OCI-LY1 (cell line): ENCODE measurements at regions not wholly inside any gene's neighbourhood (a gene's known extent, or its start where the extent isn't known, plus 50 kb on each side); places are given as distances from the start of the nearest gene placed in this dataset.

Source experiments
- H2AFZ ChIP-seq: fragments of 200-600 bp; sonication (generic), shearing (Covaris generic); 2 replicates; pipeline ENCODE4 v1.6.0; 2014; ENCODE audit warnings: antibody characterized with exemption, mild to moderate bottlenecking, low read length
- H3F3A ChIP-seq: fragments of 200-600 bp; sonication (generic), shearing (Covaris generic); 2 replicates; pipeline ENCODE4 v1.6.0; 2014; ENCODE audit warnings: mild to moderate bottlenecking, antibody characterized with exemption, low read length, moderate library complexity; ENCODE audit not compliant: insufficient read depth
- H3K27ac ChIP-seq: fragments of 200-600 bp; sonication (generic); 2 replicates; pipeline ENCODE4 v1.5.1; 2014; ENCODE audit warnings: low read length, mixed run types, mild to moderate bottlenecking, low read depth; ENCODE audit not compliant: poor library complexity, severe bottlenecking
- H3K27me3 ChIP-seq: fragments of 200-600 bp; sonication (generic); 2 replicates; pipeline ENCODE4 v1.6.0; 2014; ENCODE audit warnings: antibody characterized with exemption, mild to moderate bottlenecking, low read length, moderate library complexity; ENCODE audit not compliant: insufficient read depth
- H3K36me3 ChIP-seq: fragments of 200-600 bp; sonication (generic); 2 replicates; pipeline ENCODE4 v1.6.1; 2014; ENCODE audit warnings: mild to moderate bottlenecking, antibody characterized with exemption, low read length, moderate library complexity, mixed read lengths; ENCODE audit not compliant: insufficient read depth
- H3K4me1 ChIP-seq: fragments of 200-600 bp; sonication (generic); 2 replicates; pipeline ENCODE4 v1.5.1; 2014; ENCODE audit warnings: mild to moderate bottlenecking, low read length, moderate library complexity; ENCODE audit not compliant: insufficient read depth, severe bottlenecking
- H3K4me2 ChIP-seq: fragments of 200-600 bp; sonication (generic), shearing (Covaris generic); 2 replicates; pipeline ENCODE4 v1.6.1; 2014; ENCODE audit warnings: low read length
- H3K4me3 ChIP-seq: fragments of 200-600 bp; sonication (generic); 2 replicates; pipeline ENCODE4 v1.5.1; 2014; ENCODE audit warnings: low read length, low read depth, mild to moderate bottlenecking, mixed read lengths; ENCODE audit not compliant: poor library complexity, severe bottlenecking
- H3K79me2 ChIP-seq: fragments of 200-600 bp; shearing (Covaris generic); 2 replicates; pipeline ENCODE4 v1.6.1; 2016; ENCODE audit warnings: mixed run types, low read length, mixed read lengths; ENCODE audit not compliant: insufficient read depth
- H3K9ac ChIP-seq: fragments of 200-600 bp; sonication (generic), shearing (Covaris generic); 2 replicates; pipeline ENCODE4 v1.6.1; 2014; ENCODE audit warnings: mild to moderate bottlenecking, low read length, mixed read lengths
- H3K9me2 ChIP-seq: fragments of 200-600 bp; sonication (generic), shearing (Covaris generic); 2 replicates; pipeline ENCODE4 v1.6.1; 2014; ENCODE audit warnings: low read depth, mild to moderate bottlenecking, low read length, mixed read lengths
- H3K9me3 ChIP-seq: fragments of 200-600 bp; shearing (Covaris generic); 2 replicates; pipeline ENCODE4 v1.6.1; 2014; ENCODE audit warnings: low read length, mixed read lengths
- H4K20me1 ChIP-seq: fragments of 200-600 bp; sonication (generic), shearing (Covaris generic); 2 replicates; pipeline ENCODE4 v1.6.0; 2016; ENCODE audit warnings: mild to moderate bottlenecking, low read length; ENCODE audit not compliant: insufficient read depth
- EZH2 ChIP-seq: fragments of 200-600 bp; sonication (generic), shearing (Covaris generic); IDR thresholded peaks from 2 replicates; pipeline ENCODE4 v1.8.0; 2017; ENCODE audit warnings: borderline replicate concordance, mixed run types, mild to moderate bottlenecking, antibody characterized with exemption, low read length, moderate library complexity, mixed read lengths
- TF ChIP-seq, protein P1 (sequence below): fragments of 200-600 bp; sonication (generic), shearing (Covaris generic); IDR thresholded peaks from 2 replicates; pipeline ENCODE4 v1.5.1; 2017; ENCODE audit warnings: mild to moderate bottlenecking, antibody characterized with exemption, low read length, moderate library complexity, mixed read lengths

DNA sequence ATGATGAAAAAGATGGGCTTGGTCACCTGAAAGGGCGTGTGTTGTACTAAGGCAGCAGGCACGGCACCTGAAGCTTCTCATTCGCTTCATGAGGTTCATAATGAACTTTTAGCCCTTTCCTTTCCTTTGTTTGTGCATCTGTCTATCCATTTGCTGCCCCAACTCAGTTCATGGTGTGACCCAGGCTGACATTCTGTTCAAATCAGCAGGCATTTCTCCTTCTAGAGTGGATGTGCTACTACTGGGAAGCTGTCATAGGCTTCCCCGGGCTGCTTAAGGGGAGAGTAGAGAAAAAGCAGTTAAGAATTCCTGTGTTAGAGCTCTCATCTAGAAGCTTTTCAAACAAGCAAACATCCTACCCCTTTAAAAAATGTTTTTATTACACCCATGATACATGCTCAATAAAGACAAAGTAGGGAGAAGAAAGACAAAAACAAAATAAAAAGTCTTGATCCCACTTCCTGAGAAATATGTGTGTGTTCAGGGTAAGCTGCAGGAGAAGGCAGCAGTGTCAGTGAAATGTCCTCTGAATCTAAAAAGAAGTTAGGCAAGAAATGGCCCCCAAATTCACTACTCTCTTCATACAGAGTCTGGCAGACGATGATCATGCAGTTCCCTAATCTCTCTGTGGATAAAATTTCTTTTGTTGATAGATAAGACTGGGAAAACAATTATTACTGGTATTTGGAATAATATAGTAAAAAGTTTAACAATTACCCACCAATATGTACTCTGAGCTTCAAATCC lies 136.9 kb upstream of the PFN2 start:
- Histone ChIP-seq H3K9ac (no peak overlapping the region), H3K4me2 (no peak overlapping the region), H3K9me3 (no peaks in the 10 kb centered on the region), H3K79me2 (no peaks in the 10 kb centered on the region), H3K4me3 (no peak overlapping the region), H2AFZ (no peak overlapping the region), H3K27ac (no peak overlapping the region), H3K27me3 (no peaks in the 10 kb centered on the region), H3K36me3 (no peaks in the 10 kb centered on the region), H3F3A (no peaks in the 10 kb centered on the region), H4K20me1 (no peaks in the 10 kb centered on the region), H3K9me2 (no peaks in the 10 kb centered on the region), H3K4me1 (no peaks in the 10 kb centered on the region)
- no peak for TF ChIP-seq EZH2
- TF ChIP-seq, protein P1, sequence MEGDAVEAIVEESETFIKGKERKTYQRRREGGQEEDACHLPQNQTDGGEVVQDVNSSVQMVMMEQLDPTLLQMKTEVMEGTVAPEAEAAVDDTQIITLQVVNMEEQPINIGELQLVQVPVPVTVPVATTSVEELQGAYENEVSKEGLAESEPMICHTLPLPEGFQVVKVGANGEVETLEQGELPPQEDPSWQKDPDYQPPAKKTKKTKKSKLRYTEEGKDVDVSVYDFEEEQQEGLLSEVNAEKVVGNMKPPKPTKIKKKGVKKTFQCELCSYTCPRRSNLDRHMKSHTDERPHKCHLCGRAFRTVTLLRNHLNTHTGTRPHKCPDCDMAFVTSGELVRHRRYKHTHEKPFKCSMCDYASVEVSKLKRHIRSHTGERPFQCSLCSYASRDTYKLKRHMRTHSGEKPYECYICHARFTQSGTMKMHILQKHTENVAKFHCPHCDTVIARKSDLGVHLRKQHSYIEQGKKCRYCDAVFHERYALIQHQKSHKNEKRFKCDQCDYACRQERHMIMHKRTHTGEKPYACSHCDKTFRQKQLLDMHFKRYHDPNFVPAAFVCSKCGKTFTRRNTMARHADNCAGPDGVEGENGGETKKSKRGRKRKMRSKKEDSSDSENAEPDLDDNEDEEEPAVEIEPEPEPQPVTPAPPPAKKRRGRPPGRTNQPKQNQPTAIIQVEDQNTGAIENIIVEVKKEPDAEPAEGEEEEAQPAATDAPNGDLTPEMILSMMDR, result no peak

DNA sequence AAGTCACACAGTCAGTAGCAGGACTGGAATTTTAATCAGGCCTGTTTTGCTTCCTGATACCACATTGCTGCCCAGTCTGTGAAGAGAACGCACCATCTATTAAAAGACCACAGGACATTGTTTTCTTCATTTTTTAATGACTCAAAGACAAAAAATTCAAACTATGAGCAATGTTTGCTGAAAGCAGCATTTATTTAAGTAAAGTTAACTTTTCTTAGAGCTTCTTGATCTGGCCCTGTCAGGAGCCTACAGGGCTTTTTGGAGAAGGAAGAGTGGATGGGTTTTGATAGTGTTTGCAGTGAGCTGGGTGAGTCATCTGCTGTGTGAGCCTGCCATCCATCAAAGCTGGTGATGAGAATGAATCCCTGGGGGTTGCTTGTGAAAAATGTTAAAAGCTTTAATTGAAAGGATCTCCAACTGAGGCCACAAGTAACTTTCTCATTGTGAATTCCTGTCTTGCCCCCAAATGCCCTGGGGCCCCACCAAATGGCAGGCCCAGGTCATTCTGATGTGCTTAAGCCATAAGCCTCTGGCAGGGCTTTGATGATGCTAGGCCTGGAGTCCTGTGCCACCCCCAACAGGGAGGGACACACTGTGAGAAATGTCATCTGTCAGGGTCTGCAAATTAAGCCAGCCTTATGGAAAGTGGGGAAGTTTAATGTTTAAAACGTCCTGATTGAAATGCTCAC lies 136.2 kb upstream of the PFN2 start:
- Histone ChIP-seq H3K9ac (no peak overlapping the region), H3K4me1 (no peaks in the 10 kb centered on the region), H3K4me2 (no peak overlapping the region), H3K9me3 (no peaks in the 10 kb centered on the region), H3K9me2 (no peaks in the 10 kb centered on the region), H2AFZ (no peak overlapping the region), H3K27ac (no peak overlapping the region), H3K27me3 (no peaks in the 10 kb centered on the region), H3F3A (no peaks in the 10 kb centered on the region), H3K79me2 (no peaks in the 10 kb centered on the region), H4K20me1 (no peaks in the 10 kb centered on the region), H3K36me3 (no peaks in the 10 kb centered on the region), H3K4me3 (no peak overlapping the region)
- TF ChIP-seq, protein P1, result no peak
- TF ChIP-seq EZH2, result no peak

DNA sequence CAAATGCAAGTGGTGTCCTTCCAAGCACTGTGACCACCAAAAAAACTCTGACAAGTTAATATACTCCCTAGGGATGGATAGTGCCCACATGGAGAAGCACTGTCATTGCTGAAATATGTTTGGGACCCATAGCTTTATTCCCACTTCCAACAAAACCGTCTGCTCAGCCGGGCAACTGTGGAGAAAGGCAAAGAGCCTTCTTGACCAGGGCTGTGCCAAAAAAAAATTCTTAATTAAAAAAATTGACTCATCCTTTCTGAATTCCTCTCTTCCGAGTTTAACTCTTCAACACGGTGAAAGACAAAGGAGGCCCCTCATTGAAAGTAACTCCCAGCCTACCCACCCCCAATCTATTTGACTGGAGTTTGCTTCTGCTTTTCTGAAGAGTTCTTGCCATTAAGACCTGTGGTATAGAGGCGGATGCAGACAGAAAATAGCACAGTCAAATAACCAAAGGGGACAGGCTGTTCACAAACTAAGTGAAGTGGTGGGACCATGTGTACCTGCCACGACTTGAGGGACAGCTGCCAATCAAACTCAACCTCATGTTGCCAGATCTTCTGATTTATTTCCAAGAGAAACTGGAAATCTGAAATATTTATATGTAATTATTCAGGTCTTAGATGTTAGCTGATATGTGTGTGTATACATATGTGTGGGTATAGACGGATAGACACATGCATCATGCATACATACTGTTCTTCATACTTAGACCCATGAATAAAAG lies 135.4 kb upstream of the PFN2 start:
- Histone ChIP-seq H3K4me1 (no peaks in the 10 kb centered on the region), H3K27me3 (no peaks in the 10 kb centered on the region), H3K9me2 (no peaks in the 10 kb centered on the region), H3K4me2 (no peak overlapping the region), H3K9ac (no peak overlapping the region), H3K27ac (no peak overlapping the region), H3K79me2 (no peaks in the 10 kb centered on the region), H3K9me3 (no peaks in the 10 kb centered on the region), H3K36me3 (no peaks in the 10 kb centered on the region), H4K20me1 (no peaks in the 10 kb centered on the region), H2AFZ (no peak overlapping the region), H3F3A (no peaks in the 10 kb centered on the region), H3K4me3 (no peak overlapping the region)
- TF ChIP-seq, protein P1, result no peak
- TF ChIP-seq EZH2, result no peak
